ENCODE measurements at regions not wholly inside any gene's neighbourhood (a gene's known extent, or its start where the extent isn't known, plus 50 kb on each side); places are given as distances from the start of the nearest gene placed in this dataset.

GRCh38 chr21:25329227-25329825 is 278.0 kb downstream of the MRPL39 start:
- Histone ChIP-seq H3K4me1 (no peaks in the 10 kb centered on the region), H3K36me3 (no peaks in the 10 kb centered on the region), H3K9me3 (no peaks in the 10 kb centered on the region), H3K4me3 (no peak overlapping the region), H3K27me3 (no peaks in the 10 kb centered on the region), H3K27ac (no peak overlapping the region)
- intact Hi-C loops (cut with DNase I; ENCODE audit: low total_unique reads) = no loop called here
- TF ChIP-seq POLR2AphosphoS5 (IDR thresholded peaks at IDR 0.05) = no peak
- no peak for TF ChIP-seq POLR2A (IDR thresholded peaks at IDR 0.05)
- no peak for TF ChIP-seq CTCF (IDR thresholded peaks at IDR 0.05)
- no peak for DNase-seq (ENCODE audit: low spot score in 2 of 2)

GRCh38 chr21:25328736-25329135 is 278.5 kb downstream of the MRPL39 start:
- no peak for DNase-seq (ENCODE audit: low spot score in 2 of 2)
- H3K4me3 ChIP-seq = no peak overlapping the region
- H3K27ac ChIP-seq = no peak overlapping the region
- intact Hi-C loops (cut with DNase I; ENCODE audit: low total_unique reads) = no loop called here
- H3K9me3 ChIP-seq = no peaks in the 10 kb centered on the region
- no peaks in the 10 kb centered on the region for H3K4me1 ChIP-seq
- TF ChIP-seq POLR2AphosphoS5 (IDR thresholded peaks at IDR 0.05) = no peak
- no peak for TF ChIP-seq CTCF (IDR thresholded peaks at IDR 0.05)
- TF ChIP-seq POLR2A (IDR thresholded peaks at IDR 0.05) = no peak
- H3K36me3 ChIP-seq = no peaks in the 10 kb centered on the region
- H3K27me3 ChIP-seq = no peaks in the 10 kb centered on the region

DNA sequence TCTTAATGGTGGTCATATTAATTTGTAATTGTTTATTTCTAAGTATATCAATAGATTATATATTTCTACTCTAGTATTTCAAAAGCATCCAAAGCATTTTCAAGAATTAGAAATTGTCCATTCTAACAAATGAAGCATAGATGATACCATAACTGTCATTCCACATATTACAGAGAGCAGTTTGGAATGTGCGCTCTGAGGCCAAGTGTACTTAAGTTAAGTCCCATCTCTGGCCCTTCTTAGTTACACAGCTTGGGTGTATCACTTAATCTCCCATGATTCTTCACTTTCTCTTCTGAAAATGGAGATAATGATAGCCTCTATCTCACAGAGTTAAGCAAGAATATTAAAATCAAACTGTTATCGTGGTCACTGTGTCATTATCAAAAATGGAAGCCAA is 281.1 kb downstream of the MRPL39 start:
- H3K27ac ChIP-seq = no peak overlapping the region
- H3K36me3 ChIP-seq = no peaks in the 10 kb centered on the region
- TF ChIP-seq POLR2A (IDR thresholded peaks at IDR 0.05) (no peak), POLR2AphosphoS5 (IDR thresholded peaks at IDR 0.05) (no peak), CTCF (IDR thresholded peaks at IDR 0.05) (no peak)
- no peak overlapping the region for H3K4me3 ChIP-seq
- intact Hi-C loops (cut with DNase I; ENCODE audit: low total_unique reads) = no loop called here
- no peaks in the 10 kb centered on the region for H3K4me1 ChIP-seq
- no peaks in the 10 kb centered on the region for H3K27me3 ChIP-seq
- no peaks in the 10 kb centered on the region for H3K9me3 ChIP-seq
- no peak for DNase-seq (ENCODE audit: low spot score in 2 of 2)

- no peak for DNase-seq (ENCODE audit: low spot score in 2 of 2)
- Histone ChIP-seq H3K4me1 (no peaks in the 10 kb centered on the region), H3K36me3 (no peaks in the 10 kb centered on the region), H3K27ac (no peak overlapping the region), H3K27me3 (no peaks in the 10 kb centered on the region), H3K9me3 (no peaks in the 10 kb centered on the region), H3K4me3 (no peak overlapping the region)
- no peak for TF ChIP-seq POLR2AphosphoS5 (IDR thresholded peaks at IDR 0.05)
- no peak for TF ChIP-seq CTCF (IDR thresholded peaks at IDR 0.05)
- TF ChIP-seq POLR2A (IDR thresholded peaks at IDR 0.05) = no peak
- intact Hi-C loops (cut with DNase I; ENCODE audit: low total_unique reads) = no loop called here
These were observed 282.6 kb downstream of the MRPL39 start for GRCh38 chr21:25324666-25325065.

DNA sequence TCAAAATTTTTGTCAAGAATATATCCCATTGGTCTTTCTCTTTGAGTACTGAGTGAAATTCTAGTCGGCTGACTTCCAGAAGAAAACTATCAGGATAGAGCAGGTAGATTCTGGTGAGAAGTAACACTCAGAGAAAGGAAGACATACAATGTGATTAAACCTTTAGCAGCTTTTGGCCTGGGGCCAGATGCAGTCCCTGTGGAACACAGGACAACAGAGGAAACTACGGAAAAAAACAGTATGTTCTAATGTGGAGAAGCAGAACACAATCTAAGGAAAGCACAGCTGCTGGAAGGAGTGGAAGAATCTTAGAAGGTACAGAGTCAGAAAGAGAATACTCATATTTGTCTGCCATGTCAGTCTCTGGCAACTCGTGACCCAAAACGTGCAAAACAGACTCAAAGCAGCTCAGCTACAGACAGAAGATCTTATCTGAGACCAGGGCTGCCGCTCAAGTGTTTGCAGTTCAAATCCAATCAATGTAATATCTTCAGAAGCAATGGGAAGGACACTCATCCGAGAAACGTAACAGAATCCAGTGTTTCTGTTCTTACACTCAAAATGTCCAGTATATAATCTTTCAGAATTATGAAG is 283.8 kb downstream of the MRPL39 start:
- H3K36me3 ChIP-seq = no peaks in the 10 kb centered on the region
- no peaks in the 10 kb centered on the region for H3K27me3 ChIP-seq
- no peaks in the 10 kb centered on the region for H3K4me1 ChIP-seq
- DNase-seq (ENCODE audit: low spot score in 2 of 2) = no peak
- intact Hi-C loops (cut with DNase I; ENCODE audit: low total_unique reads) = no loop called here
- no peak overlapping the region for H3K4me3 ChIP-seq
- no peak for TF ChIP-seq POLR2A (IDR thresholded peaks at IDR 0.05)
- TF ChIP-seq CTCF (IDR thresholded peaks at IDR 0.05) = no peak
- TF ChIP-seq POLR2AphosphoS5 (IDR thresholded peaks at IDR 0.05) = no peak
- H3K9me3 ChIP-seq = no peaks in the 10 kb centered on the region
- H3K27ac ChIP-seq = no peak overlapping the region
